Lower leg skin (tissue), 3 donors: ENCODE measurements at regions not wholly inside any gene's neighbourhood (a gene's known extent, or its start where the extent isn't known, plus 50 kb on each side); places are given as distances from the start of the nearest gene placed in this dataset.

Source experiments
- CTCF ChIP-seq, 3 donors: fragments of 450-650 bp; IDR thresholded peaks; one replicate each; pipeline ENCODE4 v1.5.1; 2016; ENCODE audit warnings: antibody characterized with exemption in 3 of 3, mild to moderate bottlenecking in 3 of 3, moderate library complexity in 2 of 3
- POLR2A ChIP-seq, 2 donors: fragments of 450-650 bp; IDR thresholded peaks; one replicate each; pipeline ENCODE4 v1.6.1; 2016 to 2017; ENCODE audit warnings: antibody characterized with exemption in 2 of 2, mild to moderate bottlenecking in 1 of 2, moderate library complexity in 1 of 2

DNA sequence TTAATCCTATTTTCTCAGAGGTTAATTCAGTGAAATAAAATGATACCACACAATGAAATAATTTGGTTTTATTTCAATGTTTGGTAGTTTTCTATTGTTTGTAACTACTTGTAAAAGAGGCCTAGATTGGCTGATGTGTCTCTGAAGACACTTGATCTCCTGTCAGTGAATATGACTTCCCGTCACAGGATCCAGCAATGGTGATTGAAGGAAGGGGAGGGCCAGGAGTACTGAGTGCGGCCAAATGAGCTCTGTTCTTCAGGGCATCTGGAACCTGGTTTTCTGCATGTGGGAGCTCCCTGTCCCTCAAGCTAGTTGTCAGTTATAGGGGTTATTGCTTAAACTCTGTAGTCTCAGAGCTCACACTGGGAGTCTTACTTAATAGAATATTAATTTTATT lies 86.5 kb upstream of the OTUD4 start:
- TF ChIP-seq POLR2A (IDR thresholded peaks at IDR 0.05): no peak
- TF ChIP-seq CTCF (IDR thresholded peaks at IDR 0.05): no peak
